ENCODE measurements at regions not wholly inside any gene's neighbourhood (a gene's known extent, or its start where the extent isn't known, plus 50 kb on each side); places are given as distances from the start of the nearest gene placed in this dataset.

DNA sequence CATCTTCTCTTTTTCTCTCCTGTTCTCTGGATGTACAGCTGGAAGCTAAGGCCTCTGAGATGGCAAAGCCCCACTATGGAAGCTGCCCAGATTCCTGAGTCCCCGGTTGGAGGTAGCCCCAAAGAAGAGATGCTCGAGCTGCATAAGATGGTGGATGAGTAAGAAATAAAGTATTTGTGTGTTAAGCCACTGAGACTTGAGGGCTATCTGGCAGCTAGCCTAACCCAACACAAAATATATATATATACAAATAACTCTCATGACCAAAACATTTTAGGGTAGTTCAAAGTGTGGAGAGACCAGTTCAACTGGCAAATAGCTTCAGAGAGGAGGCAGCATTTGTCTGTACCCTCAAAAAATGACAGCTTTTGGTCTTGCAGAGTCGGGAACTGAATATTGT is 72.4 kb upstream of the PDE1C start:
- Histone ChIP-seq H3K36me3 (ENCODE audit: control insufficient read depth in 4 of 4, insufficient read depth in 3 of 4, low read depth in 1 of 4, low read length in 3 of 4) (no peaks in the 10 kb centered on the region), H3K4me3 (ENCODE audit: low read depth in 1 of 3, low read length in 3 of 3) (no peak overlapping the region), H3K9ac (ENCODE audit: low read depth in 1 of 2, low read length in 2 of 2) (no peak overlapping the region), H3K4me1 (ENCODE audit: control insufficient read depth in 4 of 4, insufficient read depth in 4 of 4, low read length in 3 of 4) (no peaks in the 10 kb centered on the region), H3K27ac (ENCODE audit: low read depth in 1 of 2, low read length in 2 of 2) (no peak overlapping the region), H3K9me3 (ENCODE audit: control insufficient read depth in 4 of 4, low read length in 3 of 4) (peaks cover 0 to 5% (median 0%) of the 10 kb centered on the region in 4 donors), H3K27me3 (ENCODE audit: control insufficient read depth in 4 of 4, insufficient read depth in 4 of 4, low read length in 3 of 4) (no peaks in the 10 kb centered on the region)
- 56% methylated on average over 3 of the region's 3 CpGs for WGBS
- no peak for TF ChIP-seq TAF1 (conservative IDR thresholded peaks at IDR 0.05)
- no peak for DNase-seq (ENCODE audit: low spot score)

DNA sequence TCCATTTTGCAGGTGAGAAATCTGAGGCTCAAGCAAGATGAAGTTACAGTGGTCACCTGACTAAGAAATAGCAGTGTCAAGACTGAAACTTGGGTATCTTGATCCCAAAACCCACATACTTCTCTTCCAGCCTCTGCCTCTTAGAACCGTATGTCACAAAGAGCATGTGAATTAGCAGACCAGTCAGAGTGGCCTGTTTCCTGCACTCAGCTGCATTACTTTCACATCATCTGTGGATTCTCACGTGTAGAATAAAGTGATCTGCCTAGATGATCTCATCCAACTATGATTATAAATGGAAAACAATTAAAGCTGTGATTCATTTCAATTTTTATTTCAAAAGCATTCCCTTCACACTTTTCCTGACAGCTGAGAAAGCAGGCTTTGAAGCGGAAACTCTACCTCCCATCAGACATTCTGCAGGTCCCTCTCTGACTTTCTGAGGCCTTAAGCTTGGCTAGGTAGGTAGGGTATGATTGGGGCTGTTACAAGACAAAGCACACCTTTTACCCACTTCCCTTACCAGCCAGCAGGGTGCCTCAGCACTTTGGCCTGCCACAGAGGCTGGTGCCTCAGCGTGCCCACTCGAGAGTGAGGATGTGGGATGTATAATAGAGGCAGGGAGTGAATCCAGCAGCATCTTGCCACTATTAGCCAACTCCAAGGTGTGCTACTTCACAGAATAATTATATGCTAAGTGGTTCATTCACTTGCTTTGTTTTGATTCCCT is 70.2 kb upstream of the PDE1C start:
- H3K4me3 ChIP-seq (ENCODE audit: low read depth in 1 of 3, low read length in 3 of 3) = no peak overlapping the region
- no peak overlapping the region for H3K27ac ChIP-seq (ENCODE audit: low read depth in 1 of 2, low read length in 2 of 2)
- no peaks in the 10 kb centered on the region for H3K9me3 ChIP-seq (ENCODE audit: control insufficient read depth in 4 of 4, low read length in 3 of 4)
- TF ChIP-seq EGR1 (IDR thresholded peaks at IDR 0.05; ENCODE audit: low read depth in 2 of 2) (no peak), TAF1 (conservative IDR thresholded peaks at IDR 0.05) (no peak), JUND (IDR thresholded peaks at IDR 0.05) (no peak), RXRA (IDR thresholded peaks at IDR 0.05) (no peak), GABPA (IDR thresholded peaks at IDR 0.05 in 1 of 2, conservative IDR thresholded peaks at IDR 0.05 in 1 of 2) (no peak), YY1 (IDR thresholded peaks at IDR 0.05) (no peak), RAD21 (IDR thresholded peaks at IDR 0.05) (no peak), NR2F2 (IDR thresholded peaks at IDR 0.05) (no peak), FOXA1 (IDR thresholded peaks at IDR 0.05) (no peak)
- TF ChIP-seq, protein P1, sequence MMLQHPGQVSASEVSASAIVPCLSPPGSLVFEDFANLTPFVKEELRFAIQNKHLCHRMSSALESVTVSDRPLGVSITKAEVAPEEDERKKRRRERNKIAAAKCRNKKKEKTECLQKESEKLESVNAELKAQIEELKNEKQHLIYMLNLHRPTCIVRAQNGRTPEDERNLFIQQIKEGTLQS (IDR thresholded peaks at IDR 0.05) = no peak
- TF ChIP-seq, protein P2, sequence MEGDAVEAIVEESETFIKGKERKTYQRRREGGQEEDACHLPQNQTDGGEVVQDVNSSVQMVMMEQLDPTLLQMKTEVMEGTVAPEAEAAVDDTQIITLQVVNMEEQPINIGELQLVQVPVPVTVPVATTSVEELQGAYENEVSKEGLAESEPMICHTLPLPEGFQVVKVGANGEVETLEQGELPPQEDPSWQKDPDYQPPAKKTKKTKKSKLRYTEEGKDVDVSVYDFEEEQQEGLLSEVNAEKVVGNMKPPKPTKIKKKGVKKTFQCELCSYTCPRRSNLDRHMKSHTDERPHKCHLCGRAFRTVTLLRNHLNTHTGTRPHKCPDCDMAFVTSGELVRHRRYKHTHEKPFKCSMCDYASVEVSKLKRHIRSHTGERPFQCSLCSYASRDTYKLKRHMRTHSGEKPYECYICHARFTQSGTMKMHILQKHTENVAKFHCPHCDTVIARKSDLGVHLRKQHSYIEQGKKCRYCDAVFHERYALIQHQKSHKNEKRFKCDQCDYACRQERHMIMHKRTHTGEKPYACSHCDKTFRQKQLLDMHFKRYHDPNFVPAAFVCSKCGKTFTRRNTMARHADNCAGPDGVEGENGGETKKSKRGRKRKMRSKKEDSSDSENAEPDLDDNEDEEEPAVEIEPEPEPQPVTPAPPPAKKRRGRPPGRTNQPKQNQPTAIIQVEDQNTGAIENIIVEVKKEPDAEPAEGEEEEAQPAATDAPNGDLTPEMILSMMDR (IDR thresholded peaks at IDR 0.05; ENCODE audit: low read depth, low read length, missing input control) = no peak
- TF ChIP-seq, protein P3, sequence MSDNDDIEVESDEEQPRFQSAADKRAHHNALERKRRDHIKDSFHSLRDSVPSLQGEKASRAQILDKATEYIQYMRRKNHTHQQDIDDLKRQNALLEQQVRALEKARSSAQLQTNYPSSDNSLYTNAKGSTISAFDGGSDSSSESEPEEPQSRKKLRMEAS (IDR thresholded peaks at IDR 0.05) = no peak
- TF ChIP-seq, protein P4, sequence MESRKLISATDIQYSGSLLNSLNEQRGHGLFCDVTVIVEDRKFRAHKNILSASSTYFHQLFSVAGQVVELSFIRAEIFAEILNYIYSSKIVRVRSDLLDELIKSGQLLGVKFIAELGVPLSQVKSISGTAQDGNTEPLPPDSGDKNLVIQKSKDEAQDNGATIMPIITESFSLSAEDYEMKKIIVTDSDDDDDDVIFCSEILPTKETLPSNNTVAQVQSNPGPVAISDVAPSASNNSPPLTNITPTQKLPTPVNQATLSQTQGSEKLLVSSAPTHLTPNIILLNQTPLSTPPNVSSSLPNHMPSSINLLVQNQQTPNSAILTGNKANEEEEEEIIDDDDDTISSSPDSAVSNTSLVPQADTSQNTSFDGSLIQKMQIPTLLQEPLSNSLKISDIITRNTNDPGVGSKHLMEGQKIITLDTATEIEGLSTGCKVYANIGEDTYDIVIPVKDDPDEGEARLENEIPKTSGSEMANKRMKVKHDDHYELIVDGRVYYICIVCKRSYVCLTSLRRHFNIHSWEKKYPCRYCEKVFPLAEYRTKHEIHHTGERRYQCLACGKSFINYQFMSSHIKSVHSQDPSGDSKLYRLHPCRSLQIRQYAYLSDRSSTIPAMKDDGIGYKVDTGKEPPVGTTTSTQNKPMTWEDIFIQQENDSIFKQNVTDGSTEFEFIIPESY (IDR thresholded peaks at IDR 0.05) = no peak
- TF ChIP-seq, protein P5, sequence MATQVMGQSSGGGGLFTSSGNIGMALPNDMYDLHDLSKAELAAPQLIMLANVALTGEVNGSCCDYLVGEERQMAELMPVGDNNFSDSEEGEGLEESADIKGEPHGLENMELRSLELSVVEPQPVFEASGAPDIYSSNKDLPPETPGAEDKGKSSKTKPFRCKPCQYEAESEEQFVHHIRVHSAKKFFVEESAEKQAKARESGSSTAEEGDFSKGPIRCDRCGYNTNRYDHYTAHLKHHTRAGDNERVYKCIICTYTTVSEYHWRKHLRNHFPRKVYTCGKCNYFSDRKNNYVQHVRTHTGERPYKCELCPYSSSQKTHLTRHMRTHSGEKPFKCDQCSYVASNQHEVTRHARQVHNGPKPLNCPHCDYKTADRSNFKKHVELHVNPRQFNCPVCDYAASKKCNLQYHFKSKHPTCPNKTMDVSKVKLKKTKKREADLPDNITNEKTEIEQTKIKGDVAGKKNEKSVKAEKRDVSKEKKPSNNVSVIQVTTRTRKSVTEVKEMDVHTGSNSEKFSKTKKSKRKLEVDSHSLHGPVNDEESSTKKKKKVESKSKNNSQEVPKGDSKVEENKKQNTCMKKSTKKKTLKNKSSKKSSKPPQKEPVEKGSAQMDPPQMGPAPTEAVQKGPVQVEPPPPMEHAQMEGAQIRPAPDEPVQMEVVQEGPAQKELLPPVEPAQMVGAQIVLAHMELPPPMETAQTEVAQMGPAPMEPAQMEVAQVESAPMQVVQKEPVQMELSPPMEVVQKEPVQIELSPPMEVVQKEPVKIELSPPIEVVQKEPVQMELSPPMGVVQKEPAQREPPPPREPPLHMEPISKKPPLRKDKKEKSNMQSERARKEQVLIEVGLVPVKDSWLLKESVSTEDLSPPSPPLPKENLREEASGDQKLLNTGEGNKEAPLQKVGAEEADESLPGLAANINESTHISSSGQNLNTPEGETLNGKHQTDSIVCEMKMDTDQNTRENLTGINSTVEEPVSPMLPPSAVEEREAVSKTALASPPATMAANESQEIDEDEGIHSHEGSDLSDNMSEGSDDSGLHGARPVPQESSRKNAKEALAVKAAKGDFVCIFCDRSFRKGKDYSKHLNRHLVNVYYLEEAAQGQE (IDR thresholded peaks at IDR 0.05) = no peak
- 53% methylated on average over 5 of the region's 5 CpGs for WGBS
- DNase-seq (ENCODE audit: low spot score) = no peak
- H3K9ac ChIP-seq (ENCODE audit: low read depth in 1 of 2, low read length in 2 of 2) = no peak overlapping the region
- H3K27me3 ChIP-seq (ENCODE audit: control insufficient read depth in 4 of 4, insufficient read depth in 4 of 4, low read length in 3 of 4) = no peaks in the 10 kb centered on the region
- H3K4me1 ChIP-seq (ENCODE audit: control insufficient read depth in 4 of 4, insufficient read depth in 4 of 4, low read length in 3 of 4) = no peaks in the 10 kb centered on the region
- no peaks in the 10 kb centered on the region for H3K36me3 ChIP-seq (ENCODE audit: control insufficient read depth in 4 of 4, insufficient read depth in 3 of 4, low read depth in 1 of 4, low read length in 3 of 4)
